A549 (cell line): ENCODE measurements at regions not wholly inside any gene's neighbourhood (a gene's known extent, or its start where the extent isn't known, plus 50 kb on each side); places are given as distances from the start of the nearest gene placed in this dataset.

Source experiments
- CTCF ChIP-seq: fragments of >200 bp; sonication (Bioruptor Twin); formaldehyde crosslinking; IDR thresholded peaks from 3 replicates; pipeline ENCODE4 v1.5.1; 2016
- EHMT2 ChIP-seq: fragments of 200-600 bp; sonication (generic); IDR thresholded peaks from 2 replicates; pipeline ENCODE4 v1.6.1; 2016; ENCODE audit warnings: antibody characterized with exemption, low read depth, mild to moderate bottlenecking, moderate library complexity
- EP300 ChIP-seq, 2 experiments: fragments of >200 bp; sonication (Bioruptor Twin); formaldehyde crosslinking; IDR thresholded peaks; 2 replicates in 1 of 2; 3 replicates in 1 of 2; pipeline ENCODE4 v1.6.1; 2016 to 2017
- GATA3 ChIP-seq: IDR thresholded peaks from 2 replicates; pipeline ENCODE4 v1.6.1; 2012; ENCODE audit warnings: borderline replicate concordance
- KDM1A ChIP-seq: fragments of 200-600 bp; sonication (generic); IDR thresholded peaks from 2 replicates; pipeline ENCODE4 v1.6.1; 2016; ENCODE audit warnings: low read depth, mild to moderate bottlenecking
- NR3C1 ChIP-seq: fragments of >200 bp; sonication (Bioruptor Twin); formaldehyde crosslinking; IDR thresholded peaks from 3 replicates; pipeline ENCODE4 v1.6.1; 2017
- POLR2A ChIP-seq: IDR thresholded peaks from 2 replicates; pipeline ENCODE4 v1.6.1; 2012; ENCODE audit warnings: mild to moderate bottlenecking, low read length
- REST ChIP-seq: fragments of 200-600 bp; sonication (generic); IDR thresholded peaks from 2 replicates; pipeline ENCODE4 v1.6.1; 2016; ENCODE audit warnings: antibody characterized with exemption, mild to moderate bottlenecking, moderate library complexity
- RFX5 ChIP-seq: fragments of 450-650 bp; IDR thresholded peaks from 2 replicates; pipeline ENCODE4 v1.7.1; 2014; ENCODE audit warnings: antibody characterized with exemption, mild to moderate bottlenecking, moderate library complexity
- TF ChIP-seq, protein P1 (sequence below): IDR thresholded peaks from 2 replicates; pipeline ENCODE4 v1.6.1; 2012
- TF ChIP-seq, protein P2 (sequence below): IDR thresholded peaks from 2 replicates; pipeline ENCODE4 v1.6.1; 2012; ENCODE audit warnings: low read depth, borderline replicate concordance

DNA sequence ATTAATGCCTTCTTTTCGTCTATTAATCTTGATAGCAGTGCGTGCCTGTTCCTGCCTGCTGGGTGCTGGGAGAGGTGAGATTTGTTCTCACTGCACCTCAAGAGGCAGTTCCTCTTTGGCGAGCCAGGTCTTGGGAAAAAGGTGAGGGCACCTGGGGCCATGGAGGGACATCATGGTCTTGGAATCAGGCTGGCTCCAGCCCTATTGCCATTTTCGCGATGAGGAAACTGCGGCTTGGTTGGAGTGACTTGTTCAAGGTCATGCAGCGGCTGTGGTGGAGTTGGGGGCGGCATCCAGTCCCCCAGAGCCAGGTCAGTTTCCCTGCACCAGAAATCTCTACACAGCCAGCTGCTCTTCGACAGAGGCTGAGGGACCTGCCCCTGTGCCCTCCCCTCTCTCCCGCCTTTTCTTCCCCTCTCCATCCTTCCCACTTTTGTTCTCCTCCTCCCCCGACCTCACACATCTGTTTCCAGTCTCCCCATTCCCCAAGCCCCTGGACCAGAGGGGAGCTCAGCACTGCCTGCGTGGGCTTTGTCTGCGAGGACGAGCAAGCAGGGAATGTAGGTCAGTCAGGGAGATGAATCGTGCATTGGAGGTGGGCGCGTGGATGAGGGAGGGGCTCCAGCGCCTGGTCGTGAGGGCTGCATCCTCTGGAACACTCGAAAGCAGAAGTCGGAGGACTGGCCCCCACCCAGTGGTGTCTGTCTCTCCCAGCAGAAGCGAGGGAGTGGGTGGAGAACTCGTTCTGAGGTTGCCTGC lies 135.1 kb downstream of the ACTL8 start:
- TF ChIP-seq CTCF (no peak), EP300 (IDR thresholded peaks at IDR 0.05) (no peak), POLR2A (no peak), EHMT2 (no peak), KDM1A (no peak), RFX5 (no peak), GATA3 (no peak), NR3C1 (no peak), REST (no peak)
- TF ChIP-seq, protein P1, sequence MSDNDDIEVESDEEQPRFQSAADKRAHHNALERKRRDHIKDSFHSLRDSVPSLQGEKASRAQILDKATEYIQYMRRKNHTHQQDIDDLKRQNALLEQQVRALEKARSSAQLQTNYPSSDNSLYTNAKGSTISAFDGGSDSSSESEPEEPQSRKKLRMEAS: no peak
- TF ChIP-seq, protein P2, sequence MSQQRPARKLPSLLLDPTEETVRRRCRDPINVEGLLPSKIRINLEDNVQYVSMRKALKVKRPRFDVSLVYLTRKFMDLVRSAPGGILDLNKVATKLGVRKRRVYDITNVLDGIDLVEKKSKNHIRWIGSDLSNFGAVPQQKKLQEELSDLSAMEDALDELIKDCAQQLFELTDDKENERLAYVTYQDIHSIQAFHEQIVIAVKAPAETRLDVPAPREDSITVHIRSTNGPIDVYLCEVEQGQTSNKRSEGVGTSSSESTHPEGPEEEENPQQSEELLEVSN: no peak
